Gastrocnemius medialis (tissue), 4 donors: ENCODE measurements at regions not wholly inside any gene's neighbourhood (a gene's known extent, or its start where the extent isn't known, plus 50 kb on each side); places are given as distances from the start of the nearest gene placed in this dataset.

Experiments used
- ATAC-seq, 2 donors: fragments of 150-250 bp; one replicate each; pipeline ENCODE4 v1.9.1; 2016
- DNase-seq, 2 donors: peaks; one replicate each; pipeline ENCODE4 v3.0.0-alpha.2; 2019
- H3K27ac ChIP-seq, 4 donors: fragments of 200-600 bp; sonication (generic); 1 replicate in 1 of 4; 2 replicates in 3 of 4; pipeline ENCODE4 v1.5.1; 2016 to 2018; ENCODE audit warnings: mild to moderate bottlenecking in 2 of 4, moderate library complexity in 1 of 4
- H3K27me3 ChIP-seq, 3 donors: fragments of 200-600 bp; sonication (generic) in 2 of 3; 1 replicate in 1 of 3; 2 replicates in 2 of 3; pipeline versions ENCODE4 v1.5.1 to v1.6.0; 2016 to 2019; ENCODE audit warnings: mild to moderate bottlenecking in 1 of 3, moderate library complexity in 1 of 3
- H3K36me3 ChIP-seq, 2 donors: fragments of 200-600 bp; sonication (generic) in 1 of 2; one replicate each; pipeline ENCODE4 v1.5.1; 2017 to 2018
- H3K4me1 ChIP-seq, 2 donors: fragments of 200-600 bp; sonication (generic) in 1 of 2; one replicate each; pipeline ENCODE4 v1.5.1; 2016 to 2017; ENCODE audit warnings: mild to moderate bottlenecking in 2 of 2
- H3K4me3 ChIP-seq, 4 donors: fragments of 200-600 bp; sonication (generic) in 3 of 4; 1 replicate in 1 of 4; 2 replicates in 3 of 4; pipeline ENCODE4 v1.5.1; 2016 to 2019; ENCODE audit warnings: mild to moderate bottlenecking in 2 of 4
- H3K9me3 ChIP-seq, 3 donors: fragments of 200-600 bp; sonication (generic) in 2 of 3; 1 replicate in 1 of 3; 2 replicates in 2 of 3; pipeline ENCODE4 v1.5.1; 2016 to 2019
- POLR2A ChIP-seq, 2 donors: fragments of 450-650 bp; IDR thresholded peaks; one replicate each; pipeline ENCODE4 v1.6.1; 2017; ENCODE audit warnings: antibody characterized with exemption in 2 of 2, mild to moderate bottlenecking in 2 of 2, moderate library complexity in 2 of 2
- in situ Hi-C, 4 donors: fragments of 200-750 bp; cut with MboI; loops; one replicate each; pipeline versions ENCODE4 v1.15.0 to v1.8.0; 2017; ENCODE audit warnings: low sequenced_read_pairs in 4 of 4
- intact Hi-C: fragments of 100-400 bp; cut with DNase I; formaldehyde crosslinking; loops from one replicate; pipeline ENCODE4 v1.15.1; 2023; ENCODE audit warnings: low total_unique reads
- TF ChIP-seq, protein P1 (sequence below), 5 experiments: fragments of 450-650 bp in 3 of 5; fragments of 200-600 bp in 2 of 5; sonication (generic) in 2 of 5; IDR thresholded peaks in 4 of 5; conservative IDR thresholded peaks in 1 of 5; 1 replicate in 4 of 5; 2 replicates in 1 of 5; pipeline ENCODE4 v1.5.1; 2016 to 2019; ENCODE audit warnings: antibody characterized with exemption in 5 of 5, mild to moderate bottlenecking in 3 of 5, moderate library complexity in 3 of 5

DNA sequence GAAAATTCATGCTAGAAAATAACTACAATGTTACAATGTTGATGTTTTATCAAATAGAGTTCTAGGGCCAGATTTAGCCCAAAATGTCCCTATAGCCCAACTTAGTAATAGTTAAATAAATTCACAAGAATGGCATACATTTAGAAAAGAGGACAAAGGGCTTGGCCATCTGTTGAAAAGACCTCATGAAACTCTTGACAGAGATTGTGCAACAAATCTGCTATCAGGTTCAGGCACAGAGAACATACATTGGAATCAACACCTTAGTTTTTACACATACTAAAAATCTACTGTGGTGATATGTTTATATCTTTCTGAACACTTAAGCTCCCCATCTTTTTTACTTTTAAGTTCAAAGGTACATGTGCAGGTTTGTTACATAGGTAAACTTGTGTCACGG is 298.3 kb upstream of the DACH1 start:
- ATAC-seq = no peak
- DNase-seq = no peak
- Histone ChIP-seq H3K4me3 (no peak overlapping the region), H3K36me3 (no peaks in the 10 kb centered on the region), H3K27me3 (no peaks in the 10 kb centered on the region), H3K9me3 (no peaks in the 10 kb centered on the region), H3K27ac (no peak overlapping the region), H3K4me1 (no peaks in the 10 kb centered on the region)
- intact Hi-C loops = no loop called here
- in situ Hi-C loops = no loop called here
- TF ChIP-seq, protein P1, sequence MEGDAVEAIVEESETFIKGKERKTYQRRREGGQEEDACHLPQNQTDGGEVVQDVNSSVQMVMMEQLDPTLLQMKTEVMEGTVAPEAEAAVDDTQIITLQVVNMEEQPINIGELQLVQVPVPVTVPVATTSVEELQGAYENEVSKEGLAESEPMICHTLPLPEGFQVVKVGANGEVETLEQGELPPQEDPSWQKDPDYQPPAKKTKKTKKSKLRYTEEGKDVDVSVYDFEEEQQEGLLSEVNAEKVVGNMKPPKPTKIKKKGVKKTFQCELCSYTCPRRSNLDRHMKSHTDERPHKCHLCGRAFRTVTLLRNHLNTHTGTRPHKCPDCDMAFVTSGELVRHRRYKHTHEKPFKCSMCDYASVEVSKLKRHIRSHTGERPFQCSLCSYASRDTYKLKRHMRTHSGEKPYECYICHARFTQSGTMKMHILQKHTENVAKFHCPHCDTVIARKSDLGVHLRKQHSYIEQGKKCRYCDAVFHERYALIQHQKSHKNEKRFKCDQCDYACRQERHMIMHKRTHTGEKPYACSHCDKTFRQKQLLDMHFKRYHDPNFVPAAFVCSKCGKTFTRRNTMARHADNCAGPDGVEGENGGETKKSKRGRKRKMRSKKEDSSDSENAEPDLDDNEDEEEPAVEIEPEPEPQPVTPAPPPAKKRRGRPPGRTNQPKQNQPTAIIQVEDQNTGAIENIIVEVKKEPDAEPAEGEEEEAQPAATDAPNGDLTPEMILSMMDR (IDR thresholded peaks at IDR 0.05 in 4 of 5, conservative IDR thresholded peaks at IDR 0.05 in 1 of 5) = no peak
- no peak for TF ChIP-seq POLR2A (IDR thresholded peaks at IDR 0.05)

DNA sequence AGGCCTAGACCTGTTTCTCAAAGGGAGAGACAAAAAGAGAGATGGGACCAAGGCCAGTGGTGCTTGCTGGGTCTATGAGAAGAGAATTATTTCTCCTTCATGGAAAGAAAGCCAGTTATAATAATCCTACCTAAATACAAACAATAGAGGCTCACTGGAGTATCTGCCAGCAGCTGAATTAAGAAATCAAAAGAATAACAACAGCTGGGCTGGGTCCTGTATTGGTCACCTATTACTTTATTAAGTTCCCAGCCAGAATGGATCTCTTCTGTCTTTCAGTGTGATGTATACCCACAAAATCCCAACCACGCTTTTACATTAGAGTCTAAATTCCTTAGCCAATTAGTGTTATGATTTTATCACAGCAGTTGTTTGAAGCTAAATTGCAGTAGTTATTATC is 297.8 kb upstream of the DACH1 start:
- Histone ChIP-seq H3K27ac (no peak overlapping the region), H3K4me1 (no peaks in the 10 kb centered on the region), H3K27me3 (no peaks in the 10 kb centered on the region), H3K9me3 (no peaks in the 10 kb centered on the region), H3K36me3 (no peaks in the 10 kb centered on the region), H3K4me3 (no peak overlapping the region)
- DNase-seq = no peak
- in situ Hi-C loops (no loop called here), intact Hi-C loops (no loop called here)
- no peak for ATAC-seq
- TF ChIP-seq POLR2A (IDR thresholded peaks at IDR 0.05) = no peak
- TF ChIP-seq, protein P1 (IDR thresholded peaks at IDR 0.05 in 4 of 5, conservative IDR thresholded peaks at IDR 0.05 in 1 of 5) = no peak

DNA sequence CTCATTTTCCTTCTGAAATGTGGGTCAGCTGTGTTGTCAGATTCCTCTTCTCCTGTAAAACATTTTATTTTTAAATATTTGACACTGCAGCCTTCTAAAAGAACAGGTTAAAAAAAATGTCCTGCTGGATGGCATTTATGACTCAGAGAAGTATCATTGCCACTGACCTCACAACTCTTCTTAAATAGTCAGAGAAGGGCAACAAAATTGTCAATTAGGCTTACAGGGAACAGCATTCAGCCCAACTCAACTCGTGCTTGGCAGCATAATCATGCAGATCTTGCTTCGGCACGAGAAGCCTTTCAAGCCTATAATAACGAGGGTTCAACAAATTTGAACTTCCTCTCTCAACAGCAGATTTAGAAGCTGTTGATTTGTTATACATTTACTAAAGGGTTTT is 296.7 kb upstream of the DACH1 start:
- in situ Hi-C loops = no loop called here
- no peaks in the 10 kb centered on the region for H3K9me3 ChIP-seq
- no peak for ATAC-seq
- no peaks in the 10 kb centered on the region for H3K4me1 ChIP-seq
- no peak overlapping the region for H3K27ac ChIP-seq
- TF ChIP-seq, protein P1 (IDR thresholded peaks at IDR 0.05 in 4 of 5, conservative IDR thresholded peaks at IDR 0.05 in 1 of 5) = no peak
- TF ChIP-seq POLR2A (IDR thresholded peaks at IDR 0.05) = no peak
- no peaks in the 10 kb centered on the region for H3K27me3 ChIP-seq
- no peak overlapping the region for H3K4me3 ChIP-seq
- H3K36me3 ChIP-seq = no peaks in the 10 kb centered on the region
- no peak for DNase-seq
- intact Hi-C loops = no loop called here

DNA sequence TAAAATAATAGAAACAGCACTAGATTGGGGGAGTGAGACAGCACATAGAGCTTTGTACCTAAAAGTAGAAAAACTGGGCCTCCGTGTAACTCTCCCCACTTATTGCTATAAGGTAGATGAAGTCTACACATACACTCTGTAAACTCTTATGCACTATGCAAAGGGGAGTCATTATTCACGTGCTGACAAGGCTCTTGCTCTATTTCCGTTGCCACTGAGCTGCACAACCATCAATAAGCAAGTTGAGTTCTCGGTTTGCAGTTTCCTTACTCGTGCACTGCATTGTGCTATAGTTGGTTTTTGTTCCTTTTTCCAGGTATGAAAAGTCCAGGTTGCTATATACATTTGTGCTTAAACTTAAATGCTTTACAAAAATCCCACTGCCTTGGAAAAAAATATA is 294.0 kb upstream of the DACH1 start:
- no peak for ATAC-seq
- H3K27ac ChIP-seq = no peak overlapping the region
- H3K4me1 ChIP-seq = no peaks in the 10 kb centered on the region
- no peak overlapping the region for H3K4me3 ChIP-seq
- in situ Hi-C loops (no loop called here), intact Hi-C loops (no loop called here)
- DNase-seq = no peak
- H3K9me3 ChIP-seq = no peaks in the 10 kb centered on the region
- H3K36me3 ChIP-seq = no peaks in the 10 kb centered on the region
- TF ChIP-seq, protein P1 (IDR thresholded peaks at IDR 0.05 in 4 of 5, conservative IDR thresholded peaks at IDR 0.05 in 1 of 5) = no peak
- no peak for TF ChIP-seq POLR2A (IDR thresholded peaks at IDR 0.05)
- H3K27me3 ChIP-seq = no peaks in the 10 kb centered on the region

DNA sequence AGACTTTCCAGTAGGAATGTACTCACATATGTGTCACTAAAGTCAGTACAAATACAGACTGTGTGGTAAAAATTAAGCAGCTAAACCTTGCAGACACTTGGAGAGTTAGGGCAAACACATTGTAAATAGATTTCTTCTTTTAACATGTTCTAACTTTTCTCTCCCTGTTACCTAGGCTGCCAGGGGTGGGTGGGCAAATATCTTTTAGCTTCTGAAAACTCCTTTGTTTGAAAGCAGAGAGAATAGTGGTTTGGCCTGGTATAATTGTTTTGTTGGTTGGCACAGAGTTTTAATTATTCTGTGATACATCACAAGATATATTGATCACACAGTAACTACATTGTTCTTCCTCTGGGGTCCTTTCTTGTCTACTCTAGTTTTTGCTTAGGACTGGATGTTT is 289.8 kb upstream of the DACH1 start:
- in situ Hi-C loops = no loop called here
- Histone ChIP-seq H3K36me3 (no peaks in the 10 kb centered on the region), H3K27me3 (no peaks in the 10 kb centered on the region), H3K27ac (no peak overlapping the region), H3K4me1 (no peaks in the 10 kb centered on the region), H3K9me3 (no peaks in the 10 kb centered on the region), H3K4me3 (no peak overlapping the region)
- intact Hi-C loops = no loop called here
- TF ChIP-seq, protein P1 (IDR thresholded peaks at IDR 0.05 in 4 of 5, conservative IDR thresholded peaks at IDR 0.05 in 1 of 5) = no peak
- no peak for TF ChIP-seq POLR2A (IDR thresholded peaks at IDR 0.05)
- ATAC-seq (no peak), DNase-seq (no peak)
